ENCODE measurements at regions not wholly inside any gene's neighbourhood (a gene's known extent, or its start where the extent isn't known, plus 50 kb on each side); places are given as distances from the start of the nearest gene placed in this dataset.

- no peak for DNase-seq
Measured at GRCh38 chr20:57867807-57868206, 158.0 kb upstream of the PMEPA1 start.

GRCh38 chr20:57867181-57867803, 157.5 kb upstream of the PMEPA1 start:
- no peak for DNase-seq

- no peak for DNase-seq
Measured at GRCh38 chr20:57866250-57867106, 156.7 kb upstream of the PMEPA1 start.

GRCh38 chr20:57865266-57865665, 155.5 kb upstream of the PMEPA1 start:
- no peak for DNase-seq

DNA sequence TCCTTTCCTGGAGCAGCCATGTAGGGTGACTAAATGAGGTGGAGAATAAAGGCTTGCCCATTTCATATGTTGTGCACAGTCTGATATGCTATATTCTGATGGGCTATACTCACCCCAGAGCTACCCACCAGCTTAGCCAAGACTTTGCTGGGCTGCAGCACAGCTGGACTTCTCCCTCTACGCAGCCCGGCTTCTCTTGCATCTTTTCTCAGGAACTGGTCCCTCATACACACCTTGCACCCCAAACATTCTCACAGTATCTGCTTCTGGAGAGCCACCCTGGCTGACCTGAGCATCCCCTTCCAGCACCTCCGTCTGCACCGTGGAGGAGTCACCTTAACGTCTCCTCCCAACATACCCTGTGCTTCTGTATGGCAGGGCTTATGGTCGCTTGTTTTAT, 150.8 kb upstream of the PMEPA1 start:
- DNase-seq, result no peak

DNA sequence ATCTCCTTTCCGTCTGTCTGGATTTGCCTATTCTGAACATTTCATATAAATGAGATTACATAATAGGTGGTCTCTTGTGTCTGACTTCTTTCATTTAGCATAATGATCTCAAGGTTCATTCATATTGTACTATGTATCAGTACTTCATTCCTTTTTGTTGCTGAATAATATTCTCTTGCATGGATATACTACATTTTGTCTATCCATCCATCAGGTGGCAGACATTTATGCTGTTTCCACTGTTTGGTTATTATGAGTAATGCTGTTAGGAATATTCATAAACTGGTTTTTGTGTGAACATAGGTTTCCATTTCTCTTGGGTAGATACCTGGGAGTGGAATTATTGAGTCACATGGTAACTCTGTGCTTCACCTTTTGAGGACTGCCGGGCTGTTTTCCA, 148.2 kb upstream of the PMEPA1 start:
- no peak for DNase-seq

- no peak for DNase-seq
Measured at GRCh38 chr20:57857118-57857517, 147.3 kb upstream of the PMEPA1 start.

DNA sequence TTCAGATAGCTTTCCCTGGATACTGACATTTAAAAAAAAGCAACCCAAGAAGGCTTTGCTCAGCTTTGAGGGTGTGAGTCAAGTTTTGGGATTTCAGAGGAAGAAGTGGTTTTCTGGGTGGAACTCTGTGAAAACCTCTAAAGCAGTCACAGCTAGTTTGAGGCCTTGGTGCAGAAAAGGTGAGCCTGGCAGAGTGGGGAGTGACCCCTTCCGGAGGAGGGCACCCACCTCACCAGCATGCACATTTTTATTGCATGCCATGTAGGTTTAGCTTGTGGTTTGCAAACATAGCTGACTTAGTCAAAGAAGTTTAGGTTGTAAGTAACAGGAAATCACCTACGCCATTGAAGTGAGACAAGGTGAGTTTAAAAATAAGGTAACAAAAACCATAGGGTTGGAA, 146.8 kb upstream of the PMEPA1 start:
- DNase-seq, result no peak

GRCh38 chr20:57851796-57852195, 142.0 kb upstream of the PMEPA1 start:
- no peak for DNase-seq

DNA sequence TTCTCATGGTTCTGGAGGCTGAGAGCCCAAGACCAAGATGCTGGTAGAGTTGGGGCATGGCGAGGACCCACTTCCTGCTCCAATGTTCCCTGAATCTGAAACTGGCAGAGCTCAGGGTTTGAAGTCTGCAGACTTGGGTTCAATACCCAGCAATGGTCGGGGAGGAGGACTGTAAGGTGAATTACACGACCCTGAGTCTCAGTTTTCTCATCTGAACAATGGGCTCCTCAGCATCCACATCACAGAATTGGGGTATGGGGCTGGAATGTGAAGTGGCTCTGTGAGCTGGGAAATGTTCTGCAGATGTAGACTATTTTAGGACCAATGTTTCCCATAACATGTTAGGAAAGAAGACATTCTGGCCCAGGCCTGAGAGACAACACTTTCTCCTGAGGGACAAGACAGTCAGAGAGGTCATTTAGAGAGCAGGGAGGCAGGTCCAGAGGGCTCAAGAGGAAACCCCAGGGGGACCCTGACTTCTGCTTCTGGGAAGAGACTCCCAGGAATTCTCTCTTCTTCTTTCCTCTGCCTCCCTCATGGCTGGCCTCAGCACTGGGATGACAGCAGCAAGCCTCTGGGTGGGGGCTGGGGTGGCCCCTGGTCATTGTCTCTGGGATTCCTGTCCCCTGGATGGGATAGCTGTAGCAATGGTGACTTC, 141.3 kb upstream of the PMEPA1 start:
- no peak for DNase-seq

DNA sequence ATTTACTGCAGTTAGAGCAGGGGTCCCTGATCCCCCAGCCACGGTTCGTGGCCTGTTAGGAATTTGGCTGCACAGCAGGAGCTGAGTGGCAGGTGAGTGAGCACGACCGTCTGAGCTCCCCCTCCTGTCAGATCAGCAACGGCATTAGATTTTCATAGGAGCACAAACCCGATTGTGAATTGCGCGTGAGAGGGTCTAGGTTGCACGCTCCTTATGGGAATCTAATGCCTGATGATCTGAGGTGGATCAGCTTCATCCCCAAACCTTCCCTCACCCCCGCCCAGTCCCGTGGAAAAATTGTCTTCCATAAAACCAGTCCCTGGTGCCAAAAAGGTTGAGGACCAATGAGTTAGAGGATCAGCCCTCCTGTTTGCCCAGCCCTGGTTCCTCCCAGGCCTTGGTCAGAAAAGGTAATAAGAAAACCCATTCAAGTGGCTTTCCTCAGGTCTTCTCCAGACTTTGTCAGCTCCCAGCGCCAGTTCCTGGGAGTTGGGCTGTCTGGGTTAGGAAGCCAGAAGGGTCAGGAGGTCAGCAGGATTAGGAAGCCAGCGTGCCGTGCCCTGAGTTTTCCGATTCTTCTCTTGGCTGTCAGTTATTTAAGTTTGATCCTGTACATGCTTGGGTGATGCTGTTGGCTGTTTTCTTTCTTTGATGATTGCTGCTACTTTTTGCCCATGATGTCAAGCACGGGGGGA, 139.9 kb upstream of the PMEPA1 start:
- DNase-seq, result no peak

DNA sequence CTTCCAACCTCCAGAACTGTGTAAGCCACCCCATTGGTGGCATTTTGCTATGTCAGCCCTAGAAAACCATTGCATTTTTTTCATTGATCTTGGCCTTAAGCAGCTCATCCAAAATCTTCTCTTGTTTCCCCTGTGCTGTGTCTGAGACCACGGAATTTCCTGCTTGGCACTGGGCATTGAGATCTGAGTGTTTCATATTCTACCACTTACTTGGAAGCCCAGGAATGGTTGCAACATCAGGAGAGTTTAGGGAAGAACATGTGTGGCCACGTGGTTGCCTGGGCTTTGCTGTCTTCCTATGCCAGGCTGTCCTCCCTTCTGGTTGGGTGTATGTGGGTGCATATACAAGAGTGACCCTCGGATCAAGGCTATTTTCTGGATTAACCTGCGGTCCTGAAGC, 139.3 kb upstream of the PMEPA1 start:
- DNase-seq, result no peak

DNA sequence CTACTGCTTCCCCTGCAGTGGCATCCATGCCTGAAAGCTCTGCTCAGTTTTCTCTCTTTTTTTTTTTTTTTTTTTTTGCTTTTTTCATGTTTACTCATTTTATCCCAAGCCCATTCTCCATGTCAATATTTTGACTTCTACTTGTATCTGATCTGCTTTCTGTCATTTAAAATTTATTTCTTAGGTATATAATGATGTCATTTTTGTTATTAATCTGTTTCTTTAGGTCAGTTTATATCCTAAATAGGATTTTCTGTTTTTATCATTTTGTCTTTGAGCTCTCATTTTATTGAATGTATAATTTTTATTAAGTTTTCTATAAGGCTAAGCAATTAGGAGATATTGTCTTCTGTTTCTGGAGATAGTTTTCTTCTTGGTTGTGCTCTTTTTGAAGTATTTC, 138.5 kb upstream of the PMEPA1 start:
- no peak for DNase-seq

DNA sequence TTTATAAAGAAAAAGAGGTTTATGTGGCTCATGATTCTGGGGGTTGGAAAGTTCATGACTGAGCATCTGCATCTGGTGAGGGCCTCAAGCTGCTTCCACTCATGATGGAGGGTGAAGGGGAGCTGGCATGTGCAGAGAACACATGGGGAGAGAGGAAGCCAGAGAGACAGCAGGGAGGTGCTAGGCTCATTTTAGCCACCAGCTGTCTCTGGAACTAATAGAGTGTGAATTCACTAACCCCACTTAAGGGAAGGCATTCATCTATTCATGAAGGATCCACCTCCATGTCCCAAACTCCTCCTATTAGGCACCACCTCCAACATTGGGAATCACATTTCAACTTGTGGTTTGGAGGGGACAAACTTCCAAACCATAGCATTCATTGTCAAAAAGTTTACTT, 137.3 kb upstream of the PMEPA1 start:
- no peak for DNase-seq

DNA sequence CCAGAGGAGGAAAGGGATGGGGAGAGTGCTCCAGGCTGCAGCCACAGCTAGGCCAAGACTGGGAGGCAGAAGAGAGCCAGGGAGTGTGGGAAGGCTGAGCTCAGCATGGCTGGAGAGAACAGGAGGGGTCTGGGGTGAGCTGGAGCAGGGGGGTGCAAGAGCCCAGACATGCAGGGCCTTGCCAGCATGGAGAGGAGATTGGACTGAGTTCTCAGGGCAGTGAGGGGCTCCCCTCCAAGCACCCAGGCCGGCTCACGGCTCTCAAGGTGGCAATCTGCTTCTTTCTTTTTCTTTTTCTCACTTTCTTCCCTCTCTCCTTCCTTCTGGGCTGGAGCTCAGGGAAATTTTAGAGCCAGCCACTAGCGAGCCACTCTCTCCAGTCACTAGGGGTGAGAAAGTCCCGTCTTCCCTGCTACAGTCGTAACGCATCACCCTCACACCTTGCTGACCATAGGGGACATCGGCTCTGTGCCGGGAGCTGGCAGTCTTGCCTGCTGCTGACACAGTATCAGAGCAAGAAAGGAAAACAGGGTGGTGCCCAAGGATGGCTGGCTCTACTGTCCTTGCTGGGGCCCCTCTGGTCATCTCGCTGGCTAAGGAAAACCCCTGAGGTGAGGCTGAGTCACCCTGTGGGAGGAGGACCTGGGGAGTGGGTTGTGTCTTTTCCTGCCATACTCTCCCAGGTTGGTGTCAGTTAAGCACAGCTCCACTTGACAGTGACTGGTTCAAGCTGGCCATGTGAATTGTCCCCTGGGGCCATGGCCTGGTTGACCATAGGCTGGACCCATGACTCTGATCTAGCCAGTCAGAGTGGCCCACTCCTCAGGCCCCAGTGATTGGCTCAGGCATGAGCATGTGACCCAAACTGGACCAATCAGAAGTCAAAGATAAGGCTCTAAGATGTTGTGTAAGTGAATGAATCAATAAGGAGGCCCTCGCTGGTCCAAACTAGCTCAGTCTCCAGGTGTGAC, 135.1 kb upstream of the PMEPA1 start:
- DNase-seq, result no peak

- DNase-seq, result no peak
Measured at GRCh38 chr20:57843941-57844625, 134.3 kb upstream of the PMEPA1 start.

- DNase-seq, result no peak
Measured at GRCh38 chr20:57842720-57843119, 132.9 kb upstream of the PMEPA1 start.

GRCh38 chr20:57841297-57841866, 131.6 kb upstream of the PMEPA1 start:
- no peak for DNase-seq

- no peak for DNase-seq
Measured at GRCh38 chr20:57840504-57841296, 130.9 kb upstream of the PMEPA1 start.

DNA sequence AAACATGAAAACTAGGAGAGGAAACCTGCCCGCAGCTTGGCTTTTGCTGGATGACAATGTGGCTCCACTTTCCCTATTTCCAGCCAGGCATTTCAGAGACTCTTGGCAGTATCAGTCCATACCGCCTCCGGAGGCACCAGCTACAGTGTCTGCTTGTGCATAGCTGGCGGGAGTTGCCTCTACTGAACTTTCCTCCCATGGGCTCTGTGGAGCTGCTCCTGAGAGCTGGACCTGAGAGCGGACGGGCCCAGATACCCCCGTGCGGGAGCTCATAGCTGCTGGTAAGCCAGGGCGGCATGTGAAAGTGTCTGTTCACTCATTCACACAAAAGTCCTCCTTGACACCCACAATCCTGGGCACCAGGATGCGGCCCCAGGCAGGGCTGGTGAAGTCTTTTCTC, 130.3 kb upstream of the PMEPA1 start:
- DNase-seq, result no peak
